HEK293T (cell line): ENCODE measurements at regions not wholly inside any gene's neighbourhood (a gene's known extent, or its start where the extent isn't known, plus 50 kb on each side); places are given as distances from the start of the nearest gene placed in this dataset.

Experiments used
- L3MBTL2 ChIP-seq: fragments of 450-650 bp; conservative IDR thresholded peaks from 2 replicates; pipeline ENCODE4 v1.6.1; 2016; ENCODE audit warnings: mild to moderate bottlenecking
- PKNOX1 ChIP-seq: fragments of 450-650 bp; IDR thresholded peaks from 2 replicates; pipeline ENCODE4 v1.6.1; 2016

- no peak for TF ChIP-seq PKNOX1
- no peak for TF ChIP-seq L3MBTL2
Measured at GRCh38 chr2:6139916-6140315, 447.7 kb downstream of the SOX11 start.
